ENCODE measurements at regions not wholly inside any gene's neighbourhood (a gene's known extent, or its start where the extent isn't known, plus 50 kb on each side); places are given as distances from the start of the nearest gene placed in this dataset.

GRCh38 chr16:86020971-86021370 lies 122.0 kb downstream of the IRF8 start:
- DNase-seq (ENCODE audit: low read depth) = no peak
- H3K4me3 ChIP-seq (ENCODE audit: low read depth, low read length) = no peak overlapping the region
- TF ChIP-seq MYC (IDR thresholded peaks at IDR 0.05; ENCODE audit: low read depth, low read length) (no peak), CTCF (IDR thresholded peaks at IDR 0.05; ENCODE audit: low read depth, low read length) (no peak), POLR2A (IDR thresholded peaks at IDR 0.05; ENCODE audit: extremely low read depth, insufficient read length) (no peak), MAX (IDR thresholded peaks at IDR 0.05; ENCODE audit: low read depth, low read length) (no peak)

- TF ChIP-seq CTCF (IDR thresholded peaks at IDR 0.05; ENCODE audit: low read depth, low read length) (no peak), MAX (IDR thresholded peaks at IDR 0.05; ENCODE audit: low read depth, low read length) (no peak), MYC (IDR thresholded peaks at IDR 0.05; ENCODE audit: low read depth, low read length) (no peak), POLR2A (IDR thresholded peaks at IDR 0.05; ENCODE audit: extremely low read depth, insufficient read length) (no peak)
- DNase-seq (ENCODE audit: low read depth) = no peak
- H3K4me3 ChIP-seq (ENCODE audit: low read depth, low read length) = no peak overlapping the region
These were observed 123.5 kb downstream of the IRF8 start for GRCh38 chr16:86022381-86022960.

- no peak overlapping the region for H3K4me3 ChIP-seq (ENCODE audit: low read depth, low read length)
- DNase-seq (ENCODE audit: low read depth) = no peak
- TF ChIP-seq MAX (IDR thresholded peaks at IDR 0.05; ENCODE audit: low read depth, low read length) (no peak), MYC (IDR thresholded peaks at IDR 0.05; ENCODE audit: low read depth, low read length) (no peak), POLR2A (IDR thresholded peaks at IDR 0.05; ENCODE audit: extremely low read depth, insufficient read length) (no peak), CTCF (IDR thresholded peaks at IDR 0.05; ENCODE audit: low read depth, low read length) (no peak)
These were observed 125.2 kb downstream of the IRF8 start for GRCh38 chr16:86024210-86024609.

DNA sequence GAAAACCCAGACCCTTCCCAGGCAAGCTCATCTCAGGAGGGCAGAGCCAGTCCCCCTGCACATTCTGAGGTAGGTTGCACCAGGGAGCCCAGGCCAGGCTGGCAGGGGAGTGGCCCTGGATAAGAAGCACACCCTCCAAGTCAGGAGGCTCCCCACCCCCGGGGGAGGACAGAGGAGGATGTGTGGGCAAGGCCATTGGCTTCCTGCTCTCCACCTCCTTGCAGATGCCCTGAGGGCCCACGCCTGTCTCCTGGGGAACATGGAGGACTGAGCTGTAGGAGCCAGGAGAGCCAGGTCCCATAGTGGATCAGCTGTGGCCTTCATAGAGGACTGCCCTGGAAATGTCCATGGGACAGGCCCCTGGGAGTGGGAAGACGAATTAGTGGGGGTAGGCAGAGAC lies 126.7 kb downstream of the IRF8 start:
- DNase-seq (ENCODE audit: low read depth) = peak; percentile 77
- H3K4me3 ChIP-seq (ENCODE audit: low read depth, low read length) = no peak overlapping the region
- no peak for TF ChIP-seq MYC (IDR thresholded peaks at IDR 0.05; ENCODE audit: low read depth, low read length)
- TF ChIP-seq MAX (IDR thresholded peaks at IDR 0.05; ENCODE audit: low read depth, low read length) = no peak
- TF ChIP-seq CTCF (IDR thresholded peaks at IDR 0.05; ENCODE audit: low read depth, low read length) = no peak
- no peak for TF ChIP-seq POLR2A (IDR thresholded peaks at IDR 0.05; ENCODE audit: extremely low read depth, insufficient read length)

- no peak for DNase-seq (ENCODE audit: low read depth)
- no peak for TF ChIP-seq POLR2A (IDR thresholded peaks at IDR 0.05; ENCODE audit: extremely low read depth, insufficient read length)
- no peak for TF ChIP-seq MAX (IDR thresholded peaks at IDR 0.05; ENCODE audit: low read depth, low read length)
- H3K4me3 ChIP-seq (ENCODE audit: low read depth, low read length) = no peak overlapping the region
These were observed 127.4 kb downstream of the IRF8 start for GRCh38 chr16:86026171-86026910.

- DNase-seq (ENCODE audit: low read depth) = no peak
- no peak for TF ChIP-seq POLR2A (IDR thresholded peaks at IDR 0.05; ENCODE audit: extremely low read depth, insufficient read length)
- no peak for TF ChIP-seq MYC (IDR thresholded peaks at IDR 0.05; ENCODE audit: low read depth, low read length)
- TF ChIP-seq CTCF (IDR thresholded peaks at IDR 0.05; ENCODE audit: low read depth, low read length) = no peak
- TF ChIP-seq MAX (IDR thresholded peaks at IDR 0.05; ENCODE audit: low read depth, low read length) = no peak
- H3K4me3 ChIP-seq (ENCODE audit: low read depth, low read length) = no peak overlapping the region
These were observed 128.0 kb downstream of the IRF8 start for GRCh38 chr16:86026916-86027315.
